HEK293 (cell line): ENCODE measurements at regions not wholly inside any gene's neighbourhood (a gene's known extent, or its start where the extent isn't known, plus 50 kb on each side); places are given as distances from the start of the nearest gene placed in this dataset.

Experiments
- HOXA7 ChIP-seq: sonication (generic); formaldehyde crosslinking; IDR thresholded peaks from 2 replicates; pipeline ENCODE4 v1.8.1; 2022; ENCODE audit warnings: missing genetic modification reagents, borderline replicate concordance
- ZBTB1 ChIP-seq: fragments of 450-650 bp; formaldehyde crosslinking; IDR thresholded peaks from 2 replicates; pipeline ENCODE4 v1.5.1; 2016; ENCODE audit warnings: missing biosample characterization, missing genetic modification characterization
- ZNF214 ChIP-seq: fragments of 450-650 bp; formaldehyde crosslinking; IDR thresholded peaks from 2 replicates; pipeline ENCODE4 v1.5.1; 2017; ENCODE audit warnings: missing biosample characterization, mild to moderate bottlenecking, missing genetic modification characterization, borderline replicate concordance
- ZNF302 ChIP-seq: fragments of 450-650 bp; formaldehyde crosslinking; IDR thresholded peaks from 2 replicates; pipeline ENCODE4 v1.5.1; 2016; ENCODE audit warnings: missing biosample characterization, missing genetic modification characterization, low read depth
- ZNF433 ChIP-seq: fragments of 450-650 bp; formaldehyde crosslinking; IDR thresholded peaks from 2 replicates; pipeline ENCODE4 v1.5.1; 2016; ENCODE audit warnings: missing biosample characterization, missing genetic modification characterization, low read depth
- ZNF747 ChIP-seq: fragments of 450-650 bp; formaldehyde crosslinking; IDR thresholded peaks from 2 replicates; pipeline ENCODE4 v1.5.1; 2016; ENCODE audit warnings: missing biosample characterization, missing genetic modification characterization
- ZSCAN23 ChIP-seq: fragments of 450-650 bp; formaldehyde crosslinking; IDR thresholded peaks from 2 replicates; pipeline ENCODE4 v1.5.1; 2016; ENCODE audit warnings: missing biosample characterization, missing genetic modification characterization
- TF ChIP-seq, protein P1 (sequence below): fragments of 450-650 bp; formaldehyde crosslinking; IDR thresholded peaks from 2 replicates; pipeline ENCODE4 v1.5.1; 2016; ENCODE audit warnings: missing biosample characterization, missing genetic modification characterization
- TF ChIP-seq, protein P2 (sequence below): fragments of 450-650 bp; formaldehyde crosslinking; IDR thresholded peaks from 2 replicates; pipeline ENCODE4 v1.5.1; 2016; ENCODE audit warnings: missing biosample characterization, missing genetic modification characterization

DNA sequence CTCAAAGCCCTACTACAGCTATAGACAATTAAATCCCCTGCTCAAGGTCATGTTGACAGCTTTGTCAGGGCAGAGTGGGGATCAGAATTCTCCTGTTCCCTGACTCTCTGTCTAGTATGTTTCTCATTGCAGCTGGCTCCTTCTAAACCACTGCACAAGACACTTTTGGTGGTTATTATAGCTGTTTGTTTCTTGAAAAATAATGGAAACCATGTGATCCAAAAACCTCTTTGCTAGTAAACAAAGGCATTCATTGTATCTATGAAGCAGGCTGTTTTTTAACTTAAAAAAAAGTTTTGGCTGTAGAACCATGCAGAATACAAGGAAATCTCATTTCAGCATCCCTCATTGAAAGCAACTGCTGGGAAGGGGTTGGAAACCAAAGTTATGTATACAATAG is 352.5 kb upstream of the EPHA4 start:
- TF ChIP-seq ZNF302 (tag by site-specific recombination) = no peak
- no peak for TF ChIP-seq ZBTB1 (tag by site-specific recombination)
- TF ChIP-seq, protein P1, sequence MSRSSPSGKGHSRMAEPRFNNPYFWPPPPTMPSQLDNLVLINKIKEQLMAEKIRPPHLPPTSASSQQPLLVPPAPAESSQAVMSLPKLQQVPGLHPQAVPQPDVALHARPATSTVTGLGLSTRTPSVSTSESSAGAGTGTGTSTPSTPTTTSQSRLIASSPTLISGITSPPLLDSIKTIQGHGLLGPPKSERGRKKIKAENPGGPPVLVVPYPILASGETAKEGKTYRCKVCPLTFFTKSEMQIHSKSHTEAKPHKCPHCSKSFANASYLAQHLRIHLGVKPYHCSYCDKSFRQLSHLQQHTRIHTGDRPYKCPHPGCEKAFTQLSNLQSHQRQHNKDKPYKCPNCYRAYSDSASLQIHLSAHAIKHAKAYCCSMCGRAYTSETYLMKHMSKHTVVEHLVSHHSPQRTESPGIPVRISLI (tag by site-specific recombination) = no peak
- no peak for TF ChIP-seq HOXA7
- TF ChIP-seq, protein P2, sequence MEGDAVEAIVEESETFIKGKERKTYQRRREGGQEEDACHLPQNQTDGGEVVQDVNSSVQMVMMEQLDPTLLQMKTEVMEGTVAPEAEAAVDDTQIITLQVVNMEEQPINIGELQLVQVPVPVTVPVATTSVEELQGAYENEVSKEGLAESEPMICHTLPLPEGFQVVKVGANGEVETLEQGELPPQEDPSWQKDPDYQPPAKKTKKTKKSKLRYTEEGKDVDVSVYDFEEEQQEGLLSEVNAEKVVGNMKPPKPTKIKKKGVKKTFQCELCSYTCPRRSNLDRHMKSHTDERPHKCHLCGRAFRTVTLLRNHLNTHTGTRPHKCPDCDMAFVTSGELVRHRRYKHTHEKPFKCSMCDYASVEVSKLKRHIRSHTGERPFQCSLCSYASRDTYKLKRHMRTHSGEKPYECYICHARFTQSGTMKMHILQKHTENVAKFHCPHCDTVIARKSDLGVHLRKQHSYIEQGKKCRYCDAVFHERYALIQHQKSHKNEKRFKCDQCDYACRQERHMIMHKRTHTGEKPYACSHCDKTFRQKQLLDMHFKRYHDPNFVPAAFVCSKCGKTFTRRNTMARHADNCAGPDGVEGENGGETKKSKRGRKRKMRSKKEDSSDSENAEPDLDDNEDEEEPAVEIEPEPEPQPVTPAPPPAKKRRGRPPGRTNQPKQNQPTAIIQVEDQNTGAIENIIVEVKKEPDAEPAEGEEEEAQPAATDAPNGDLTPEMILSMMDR (tag by site-specific recombination) = no peak
- TF ChIP-seq ZNF747 (tag by site-specific recombination) = no peak
- TF ChIP-seq ZNF433 (tag by site-specific recombination) = no peak
- no peak for TF ChIP-seq ZNF214 (tag by site-specific recombination)
- TF ChIP-seq ZSCAN23 (tag by site-specific recombination) = no peak
